Stomach (tissue), 8 donors: ENCODE measurements at regions not wholly inside any gene's neighbourhood (a gene's known extent, or its start where the extent isn't known, plus 50 kb on each side); places are given as distances from the start of the nearest gene placed in this dataset.

Experiments
- DNase-seq, 2 donors: peaks; one replicate each; pipeline versions ENCODE4 v3.0.0 to v3.0.0-alpha.2; 2013 to 2019
- H3K27ac ChIP-seq, 5 donors: fragments of 200-600 bp in 4 of 5; sonication (generic) in 4 of 5; one replicate each; pipeline ENCODE4 v1.5.1; 2013 to 2019; ENCODE audit warnings: mild to moderate bottlenecking in 1 of 5, moderate library complexity in 1 of 5
- H3K27me3 ChIP-seq, 3 donors: fragments of 200-600 bp; sonication (generic); one replicate each; pipeline ENCODE4 v1.5.1; 2017 to 2019; ENCODE audit warnings: mixed run types in 1 of 3
- H3K36me3 ChIP-seq, 4 donors: fragments of 200-600 bp; sonication (generic); 1 replicate in 3 of 4; 2 replicates in 1 of 4; pipeline ENCODE4 v1.5.1; 2016 to 2019
- H3K4me1 ChIP-seq, 4 donors: fragments of 200-600 bp; sonication (generic); one replicate each; pipeline ENCODE4 v1.5.1; 2016 to 2019
- H3K4me3 ChIP-seq, 4 donors: fragments of 200-600 bp; sonication (generic) in 3 of 4; one replicate each; pipeline ENCODE4 v1.5.1; 2016 to 2019; ENCODE audit warnings: mild to moderate bottlenecking in 1 of 4
- H3K9me3 ChIP-seq, 4 donors: fragments of 200-600 bp; sonication (generic); one replicate each; pipeline ENCODE4 v1.5.1; 2016 to 2019
- EP300 ChIP-seq: sonication (generic); formaldehyde crosslinking; IDR thresholded peaks from one replicate; pipeline ENCODE4 v1.6.1; 2017; ENCODE audit warnings: antibody characterized with exemption
- POLR2A ChIP-seq, 4 donors: fragments of 450-650 bp; IDR thresholded peaks; one replicate each; pipeline ENCODE4 v1.6.1; 2016; ENCODE audit warnings: antibody characterized with exemption in 4 of 4, control low read depth in 2 of 4, mild to moderate bottlenecking in 1 of 4, moderate library complexity in 1 of 4
- POLR2AphosphoS5 ChIP-seq, 3 donors: sonication (generic); formaldehyde crosslinking; IDR thresholded peaks; one replicate each; pipeline ENCODE4 v1.6.1; 2016; ENCODE audit warnings: antibody characterized with exemption in 3 of 3
- WGBS, 5 donors: extraction: QIAGEN DNeasy Blood & Tissue Kit in 3 of 5; methylation state at CpG; one replicate each; pipeline versions ENCODE4 v1.1.5 to v1.1.7; 2013 to 2018; 5-methylcytosine and 5-hydroxymethylcytosine counted together
- intact Hi-C: fragments of 100-400 bp; cut with DNase I; formaldehyde crosslinking; loops from one replicate; pipeline ENCODE4 v1.15.1; 2023; ENCODE audit warnings: low total_unique reads
- TF ChIP-seq, protein P1 (sequence below), 7 experiments: fragments of 450-650 bp in 4 of 7; fragments of 200-600 bp in 3 of 7; sonication (generic) in 3 of 7; IDR thresholded peaks; one replicate each; pipeline ENCODE4 v1.5.1; 2016 to 2019; ENCODE audit warnings: antibody characterized with exemption in 7 of 7, control low read depth in 2 of 7, mild to moderate bottlenecking in 1 of 7
- donor health status: healthy with polysubstance abuse.
- donor health status: Bipolar disorder and iron deficiency.
- donor health status: healthy.

DNA sequence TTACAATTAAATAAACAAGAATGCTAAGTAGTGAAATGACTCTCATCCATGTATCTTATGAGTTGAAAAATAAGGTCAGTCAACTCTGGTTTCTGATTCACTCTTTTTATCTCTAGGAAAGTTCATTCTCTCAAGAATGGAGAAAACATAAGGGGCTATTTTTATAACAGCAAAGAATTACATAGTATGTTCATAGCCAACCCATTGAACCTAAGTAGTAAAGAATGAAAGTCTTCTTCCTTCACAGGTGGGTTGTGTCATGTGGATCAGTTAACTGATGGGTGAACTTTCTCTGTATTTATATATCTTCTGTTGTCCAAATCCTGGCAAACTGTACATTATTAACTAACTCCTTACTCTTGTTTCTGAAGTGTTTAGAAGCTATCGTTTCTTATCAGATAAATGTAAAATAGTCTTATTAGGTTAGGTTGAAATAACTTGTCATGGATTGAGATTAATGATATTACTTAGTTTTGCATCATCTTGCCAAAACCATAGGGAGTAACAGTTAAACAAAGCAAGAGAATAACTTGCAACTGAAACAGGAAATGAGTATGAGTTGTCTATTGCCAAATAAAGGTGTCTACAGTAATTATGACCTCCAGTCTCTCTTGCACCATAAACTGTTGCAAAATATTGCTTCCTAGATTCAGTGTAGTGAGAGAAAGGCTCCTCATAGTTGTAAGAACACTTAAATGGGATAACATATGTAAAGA lies 86.8 kb downstream of the ANKRD7 start:
- no peak for DNase-seq
- peaks cover 0 to 24% (median 4%) of the 10 kb centered on the region in 4 donors for H3K9me3 ChIP-seq
- TF ChIP-seq POLR2AphosphoS5 (IDR thresholded peaks at IDR 0.05) (no peak), EP300 (no peak), POLR2A (IDR thresholded peaks at IDR 0.05) (no peak)
- TF ChIP-seq, protein P1, sequence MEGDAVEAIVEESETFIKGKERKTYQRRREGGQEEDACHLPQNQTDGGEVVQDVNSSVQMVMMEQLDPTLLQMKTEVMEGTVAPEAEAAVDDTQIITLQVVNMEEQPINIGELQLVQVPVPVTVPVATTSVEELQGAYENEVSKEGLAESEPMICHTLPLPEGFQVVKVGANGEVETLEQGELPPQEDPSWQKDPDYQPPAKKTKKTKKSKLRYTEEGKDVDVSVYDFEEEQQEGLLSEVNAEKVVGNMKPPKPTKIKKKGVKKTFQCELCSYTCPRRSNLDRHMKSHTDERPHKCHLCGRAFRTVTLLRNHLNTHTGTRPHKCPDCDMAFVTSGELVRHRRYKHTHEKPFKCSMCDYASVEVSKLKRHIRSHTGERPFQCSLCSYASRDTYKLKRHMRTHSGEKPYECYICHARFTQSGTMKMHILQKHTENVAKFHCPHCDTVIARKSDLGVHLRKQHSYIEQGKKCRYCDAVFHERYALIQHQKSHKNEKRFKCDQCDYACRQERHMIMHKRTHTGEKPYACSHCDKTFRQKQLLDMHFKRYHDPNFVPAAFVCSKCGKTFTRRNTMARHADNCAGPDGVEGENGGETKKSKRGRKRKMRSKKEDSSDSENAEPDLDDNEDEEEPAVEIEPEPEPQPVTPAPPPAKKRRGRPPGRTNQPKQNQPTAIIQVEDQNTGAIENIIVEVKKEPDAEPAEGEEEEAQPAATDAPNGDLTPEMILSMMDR (IDR thresholded peaks at IDR 0.05), result no peak
- H3K4me3 ChIP-seq, result no peak overlapping the region
- H3K27me3 ChIP-seq, result no peaks in the 10 kb centered on the region
- intact Hi-C loops, result no loop called here
- H3K4me1 ChIP-seq, result no peaks in the 10 kb centered on the region
- no peaks in the 10 kb centered on the region for H3K36me3 ChIP-seq
- WGBS, 5 donors, result 7 to 10% (median 7%) methylated on average over 1 of the region's 1 CpG
- H3K27ac ChIP-seq, result no peak overlapping the region

DNA sequence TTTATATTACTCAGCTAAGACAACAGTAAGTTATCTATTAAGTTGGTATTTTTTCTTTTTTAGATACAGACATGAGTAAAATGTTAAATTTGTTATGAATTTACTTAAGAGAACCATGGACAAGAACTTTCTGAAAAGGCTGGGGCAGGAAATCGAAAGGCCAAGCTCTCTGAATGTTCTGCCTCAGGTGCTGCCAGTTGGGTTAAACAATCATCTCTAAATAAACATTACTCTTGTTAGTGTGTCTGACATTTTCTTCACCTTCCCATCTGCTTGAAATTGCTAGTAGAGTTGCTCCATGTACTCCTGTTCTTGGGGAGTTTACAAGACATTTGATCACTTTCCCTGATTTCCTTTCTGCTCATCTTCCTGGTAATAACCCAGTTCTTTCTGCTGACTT lies 87.5 kb downstream of the ANKRD7 start:
- Histone ChIP-seq H3K4me3 (no peak overlapping the region), H3K4me1 (no peaks in the 10 kb centered on the region), H3K9me3 (peaks cover 0 to 24% (median 4%) of the 10 kb centered on the region in 4 donors), H3K27me3 (no peaks in the 10 kb centered on the region), H3K27ac (no peak overlapping the region), H3K36me3 (no peaks in the 10 kb centered on the region)
- TF ChIP-seq, protein P1 (IDR thresholded peaks at IDR 0.05), result no peak
- no peak for TF ChIP-seq POLR2AphosphoS5 (IDR thresholded peaks at IDR 0.05)
- TF ChIP-seq EP300, result no peak
- no peak for TF ChIP-seq POLR2A (IDR thresholded peaks at IDR 0.05)
- peak in 1 of 2 donors; percentile 3 for DNase-seq
- 30 to 55% (median 43%) methylated on average over 1 of the region's 1 CpG for WGBS, 5 donors
- intact Hi-C loops, result no loop called here

DNA sequence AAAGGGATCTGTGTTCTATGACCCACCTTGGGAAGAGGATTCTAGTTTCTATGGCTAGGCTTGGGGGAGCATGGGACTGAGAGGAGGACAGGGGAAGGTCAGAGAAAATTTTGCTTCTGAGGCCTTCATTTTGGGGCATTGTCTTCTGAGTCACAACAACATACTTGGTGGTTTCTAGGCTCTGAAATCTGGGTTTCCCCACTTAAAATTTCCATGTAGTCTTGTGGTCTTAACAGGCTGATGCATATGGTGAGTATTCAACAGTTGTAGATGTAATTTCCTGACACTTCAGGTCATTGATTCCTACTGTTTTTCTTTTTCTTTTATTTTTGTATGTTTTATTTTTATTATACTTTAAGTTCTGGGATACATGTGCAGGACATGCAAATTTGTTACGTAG lies 88.5 kb downstream of the ANKRD7 start:
- no peaks in the 10 kb centered on the region for H3K27me3 ChIP-seq
- H3K36me3 ChIP-seq, result no peaks in the 10 kb centered on the region
- WGBS, 5 donors, result 85 to 100% (median 96%) methylated on average over 1 of the region's 1 CpG
- intact Hi-C loops, result no loop called here
- no peak for DNase-seq
- H3K9me3 ChIP-seq, result peaks cover 0 to 24% (median 4%) of the 10 kb centered on the region in 4 donors
- no peaks in the 10 kb centered on the region for H3K4me1 ChIP-seq
- TF ChIP-seq POLR2A (IDR thresholded peaks at IDR 0.05) (no peak), EP300 (no peak), POLR2AphosphoS5 (IDR thresholded peaks at IDR 0.05) (no peak)
- TF ChIP-seq, protein P1 (IDR thresholded peaks at IDR 0.05), result no peak
- no peak overlapping the region for H3K27ac ChIP-seq
- H3K4me3 ChIP-seq, result no peak overlapping the region

DNA sequence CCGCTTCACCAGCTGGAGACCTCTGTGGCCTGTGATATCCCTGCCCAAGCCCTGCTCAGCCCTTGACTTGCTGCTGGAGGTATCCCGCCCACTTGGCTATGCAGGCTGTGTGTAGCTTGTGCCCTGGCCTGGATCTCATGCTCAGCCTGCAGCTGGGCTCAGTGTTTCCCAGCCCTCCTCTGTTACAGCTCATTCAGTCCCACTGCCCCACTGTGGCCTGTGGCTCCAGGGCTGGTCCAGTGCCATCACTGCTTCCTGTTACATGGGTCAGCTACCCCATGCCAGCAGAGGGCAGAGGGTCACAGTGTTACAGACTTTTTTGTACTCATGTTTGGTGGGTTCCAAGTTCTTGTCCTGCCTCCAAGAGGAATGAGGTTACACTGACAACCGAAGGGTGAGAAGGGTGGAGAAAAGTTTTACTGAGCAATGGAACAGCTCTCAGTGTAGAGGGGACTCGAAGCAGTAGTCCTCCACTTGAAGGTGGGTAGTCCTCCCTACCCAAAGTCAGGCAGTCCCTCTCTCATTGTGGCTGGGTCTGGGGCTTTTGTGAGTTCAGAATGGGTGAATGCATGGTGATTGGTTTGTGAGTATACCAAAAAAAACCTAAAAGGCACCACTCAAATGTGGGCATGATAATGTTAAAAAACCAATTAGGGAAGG lies 100.4 kb downstream of the ANKRD7 start:
- no peaks in the 10 kb centered on the region for H3K4me1 ChIP-seq
- intact Hi-C loops, result no loop called here
- no peaks in the 10 kb centered on the region for H3K27me3 ChIP-seq
- no peak overlapping the region for H3K4me3 ChIP-seq
- WGBS, 5 donors, result 69 to 91% (median 79%) methylated on average over 3 to 4 of the region's 4 CpGs
- no peak for DNase-seq
- no peaks in the 10 kb centered on the region for H3K9me3 ChIP-seq
- TF ChIP-seq EP300 (no peak), POLR2AphosphoS5 (IDR thresholded peaks at IDR 0.05) (no peak), POLR2A (IDR thresholded peaks at IDR 0.05) (no peak)
- TF ChIP-seq, protein P1 (IDR thresholded peaks at IDR 0.05), result no peak
- H3K36me3 ChIP-seq, result no peaks in the 10 kb centered on the region
- H3K27ac ChIP-seq, result no peak overlapping the region
